NB4 (cell line): ENCODE measurements at regions not wholly inside any gene's neighbourhood (a gene's known extent, or its start where the extent isn't known, plus 50 kb on each side); places are given as distances from the start of the nearest gene placed in this dataset.

Source experiments
- POLR2A ChIP-seq: IDR thresholded peaks from 2 replicates; pipeline ENCODE4 v1.6.1; 2011; ENCODE audit warnings: mild to moderate bottlenecking; ENCODE audit not compliant: insufficient read length; ENCODE audit errors: extremely low read depth
- TF ChIP-seq, protein P1 (sequence below): IDR thresholded peaks from one replicate; pipeline ENCODE4 v1.5.1; 2012; ENCODE audit warnings: low read depth, low read length

DNA sequence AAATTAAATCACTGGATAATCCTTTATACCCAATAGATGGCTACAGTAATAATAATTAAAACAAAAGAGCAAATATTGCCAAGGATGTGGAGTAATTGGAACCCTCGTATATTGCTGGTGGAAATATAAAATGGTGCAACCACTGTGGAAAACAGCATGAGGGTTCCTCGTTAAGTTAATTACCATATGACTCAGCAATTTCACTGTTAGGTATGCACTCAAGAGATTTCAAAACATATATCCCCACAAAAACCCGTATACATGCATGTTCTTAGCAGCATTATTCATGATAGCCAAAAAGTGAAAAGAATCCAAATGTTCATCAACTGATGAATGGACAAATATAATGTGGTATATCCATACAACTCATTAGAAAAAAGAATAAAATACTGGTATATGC lies 103.3 kb downstream of the TEX13C start:
- TF ChIP-seq POLR2A = no peak
- TF ChIP-seq, protein P1, sequence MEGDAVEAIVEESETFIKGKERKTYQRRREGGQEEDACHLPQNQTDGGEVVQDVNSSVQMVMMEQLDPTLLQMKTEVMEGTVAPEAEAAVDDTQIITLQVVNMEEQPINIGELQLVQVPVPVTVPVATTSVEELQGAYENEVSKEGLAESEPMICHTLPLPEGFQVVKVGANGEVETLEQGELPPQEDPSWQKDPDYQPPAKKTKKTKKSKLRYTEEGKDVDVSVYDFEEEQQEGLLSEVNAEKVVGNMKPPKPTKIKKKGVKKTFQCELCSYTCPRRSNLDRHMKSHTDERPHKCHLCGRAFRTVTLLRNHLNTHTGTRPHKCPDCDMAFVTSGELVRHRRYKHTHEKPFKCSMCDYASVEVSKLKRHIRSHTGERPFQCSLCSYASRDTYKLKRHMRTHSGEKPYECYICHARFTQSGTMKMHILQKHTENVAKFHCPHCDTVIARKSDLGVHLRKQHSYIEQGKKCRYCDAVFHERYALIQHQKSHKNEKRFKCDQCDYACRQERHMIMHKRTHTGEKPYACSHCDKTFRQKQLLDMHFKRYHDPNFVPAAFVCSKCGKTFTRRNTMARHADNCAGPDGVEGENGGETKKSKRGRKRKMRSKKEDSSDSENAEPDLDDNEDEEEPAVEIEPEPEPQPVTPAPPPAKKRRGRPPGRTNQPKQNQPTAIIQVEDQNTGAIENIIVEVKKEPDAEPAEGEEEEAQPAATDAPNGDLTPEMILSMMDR = no peak
